ENCODE measurements at regions not wholly inside any gene's neighbourhood (a gene's known extent, or its start where the extent isn't known, plus 50 kb on each side); places are given as distances from the start of the nearest gene placed in this dataset.

- H3K4me2 ChIP-seq (replicated peaks; ENCODE audit: extremely low read depth, low read length, poor library complexity, severe bottlenecking), result no peak overlapping the region
- peaks cover 0 to 9% (median 4%) of the 10 kb centered on the region in 7 donors for H3K9me3 Mint-ChIP-seq
- H3K27ac Mint-ChIP-seq, result no peak overlapping the region
- H2AFZ ChIP-seq (ENCODE audit: insufficient read depth, low read depth, low read length, poor library complexity, severe bottlenecking), result no peak overlapping the region
- H3K4me1 Mint-ChIP-seq, result no peaks in the 10 kb centered on the region
- no peaks in the 10 kb centered on the region for H3K79me2 ChIP-seq (ENCODE audit: insufficient read depth, low read length)
- peaks cover 5 to 13% (median 11%) of the 10 kb centered on the region in 3 donors for H3K27me3 Mint-ChIP-seq (ENCODE audit: low read depth in 3 of 3)
- H3K36me3 Mint-ChIP-seq, result no peaks in the 10 kb centered on the region
- no peaks in the 10 kb centered on the region for H3K27me3 ChIP-seq (ENCODE audit: control insufficient read depth in 2 of 2, insufficient read depth in 2 of 2, low read length in 2 of 2)
- no peaks in the 10 kb centered on the region for H4K20me1 ChIP-seq (ENCODE audit: insufficient read depth, low read length)
- TF ChIP-seq, protein P1, sequence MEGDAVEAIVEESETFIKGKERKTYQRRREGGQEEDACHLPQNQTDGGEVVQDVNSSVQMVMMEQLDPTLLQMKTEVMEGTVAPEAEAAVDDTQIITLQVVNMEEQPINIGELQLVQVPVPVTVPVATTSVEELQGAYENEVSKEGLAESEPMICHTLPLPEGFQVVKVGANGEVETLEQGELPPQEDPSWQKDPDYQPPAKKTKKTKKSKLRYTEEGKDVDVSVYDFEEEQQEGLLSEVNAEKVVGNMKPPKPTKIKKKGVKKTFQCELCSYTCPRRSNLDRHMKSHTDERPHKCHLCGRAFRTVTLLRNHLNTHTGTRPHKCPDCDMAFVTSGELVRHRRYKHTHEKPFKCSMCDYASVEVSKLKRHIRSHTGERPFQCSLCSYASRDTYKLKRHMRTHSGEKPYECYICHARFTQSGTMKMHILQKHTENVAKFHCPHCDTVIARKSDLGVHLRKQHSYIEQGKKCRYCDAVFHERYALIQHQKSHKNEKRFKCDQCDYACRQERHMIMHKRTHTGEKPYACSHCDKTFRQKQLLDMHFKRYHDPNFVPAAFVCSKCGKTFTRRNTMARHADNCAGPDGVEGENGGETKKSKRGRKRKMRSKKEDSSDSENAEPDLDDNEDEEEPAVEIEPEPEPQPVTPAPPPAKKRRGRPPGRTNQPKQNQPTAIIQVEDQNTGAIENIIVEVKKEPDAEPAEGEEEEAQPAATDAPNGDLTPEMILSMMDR (IDR thresholded peaks at IDR 0.05), result no peak
- no peak for DNase-seq
- H3K27ac ChIP-seq (ENCODE audit: low read depth in 1 of 2, low read length in 2 of 2), result no peak overlapping the region
- H3K4me3 ChIP-seq (replicated peaks in 1 of 3; ENCODE audit: low read depth in 2 of 3, low read length in 3 of 3), result no peak overlapping the region
- WGBS (ENCODE audit: insufficient coverage), result no CpG with 5 or more reads among the region's 1 CpG
- H3K4me3 Mint-ChIP-seq, result no peak overlapping the region
- H3K4me1 ChIP-seq (ENCODE audit: control insufficient read depth in 1 of 2, insufficient read depth in 2 of 2, low read length in 2 of 2), result no peaks in the 10 kb centered on the region
- intact Hi-C loops (cut with micrococcal nuclease), result no loop called here
- H3K9ac ChIP-seq (ENCODE audit: insufficient read depth, low read length, poor library complexity, severe bottlenecking), result no peak overlapping the region
- peaks cover 0 to 6% of the 10 kb centered on the region in 2 donors for H3K9me3 ChIP-seq (replicated peaks in 1 of 2; ENCODE audit: control insufficient read depth in 1 of 2, insufficient read depth in 1 of 2, low read length in 2 of 2)
- H3K36me3 ChIP-seq (replicated peaks in 1 of 2; ENCODE audit: control insufficient read depth in 1 of 2, insufficient read depth in 2 of 2, low read length in 2 of 2), result no peaks in the 10 kb centered on the region
These were observed 194.5 kb upstream of the TSC22D2 start for GRCh38 chr3:150213577-150213976.

DNA sequence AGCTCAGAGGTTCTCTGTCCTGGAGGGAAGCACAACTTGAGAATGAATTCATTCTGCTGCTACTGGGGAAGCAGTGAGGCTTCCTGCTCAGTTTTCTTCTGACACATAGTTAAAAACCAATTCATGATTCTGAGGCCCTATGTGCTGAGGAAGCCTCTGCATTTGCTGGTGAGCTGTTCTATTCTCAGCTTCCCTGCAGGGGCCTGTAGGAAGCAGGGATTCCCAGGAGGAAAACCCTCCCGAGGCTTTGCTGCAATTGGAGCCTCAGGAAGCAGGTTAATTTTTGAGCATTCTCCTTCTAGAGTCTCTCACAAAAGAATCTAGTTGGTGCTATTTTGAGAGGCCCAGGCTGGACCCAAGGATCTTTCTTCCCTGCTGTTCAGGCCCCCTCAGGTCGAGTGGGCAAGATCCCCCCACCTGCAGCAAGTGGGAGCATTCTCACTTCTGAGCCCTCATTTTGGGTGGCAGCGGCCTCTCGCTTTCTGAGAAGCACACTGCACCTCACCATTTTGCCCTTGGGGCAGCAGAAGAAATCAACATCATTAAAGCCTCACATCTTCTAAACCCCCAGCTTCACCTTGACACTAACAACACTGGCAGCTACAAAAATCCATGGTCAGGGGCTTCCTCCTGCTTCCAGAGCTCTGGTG lies 197.5 kb upstream of the TSC22D2 start:
- Mint-ChIP-seq H3K4me3 (no peak overlapping the region), H3K27me3 (ENCODE audit: low read depth in 3 of 3) (peaks cover 5 to 16% (median 10%) of the 10 kb centered on the region in 3 donors), H3K4me1 (no peaks in the 10 kb centered on the region), H3K27ac (no peak overlapping the region), H3K36me3 (no peaks in the 10 kb centered on the region), H3K9me3 (peaks cover 0 to 5% (median 2%) of the 10 kb centered on the region in 7 donors)
- TF ChIP-seq, protein P1 (IDR thresholded peaks at IDR 0.05), result no peak
- WGBS (ENCODE audit: insufficient coverage), result 92% methylated on average over 3 of the region's 4 CpGs
- intact Hi-C loops (cut with micrococcal nuclease), result no loop called here
- Histone ChIP-seq H3K9me3 (replicated peaks in 1 of 2; ENCODE audit: control insufficient read depth in 1 of 2, insufficient read depth in 1 of 2, low read length in 2 of 2) (no peaks in the 10 kb centered on the region), H2AFZ (ENCODE audit: insufficient read depth, low read depth, low read length, poor library complexity, severe bottlenecking) (no peak overlapping the region), H3K4me3 (replicated peaks in 1 of 3; ENCODE audit: low read depth in 2 of 3, low read length in 3 of 3) (no peak overlapping the region), H3K36me3 (replicated peaks in 1 of 2; ENCODE audit: control insufficient read depth in 1 of 2, insufficient read depth in 2 of 2, low read length in 2 of 2) (no peaks in the 10 kb centered on the region), H3K9ac (ENCODE audit: insufficient read depth, low read length, poor library complexity, severe bottlenecking) (no peak overlapping the region), H3K4me2 (replicated peaks; ENCODE audit: extremely low read depth, low read length, poor library complexity, severe bottlenecking) (no peak overlapping the region), H3K4me1 (ENCODE audit: control insufficient read depth in 1 of 2, insufficient read depth in 2 of 2, low read length in 2 of 2) (no peaks in the 10 kb centered on the region), H3K27ac (ENCODE audit: low read depth in 1 of 2, low read length in 2 of 2) (no peak overlapping the region), H4K20me1 (ENCODE audit: insufficient read depth, low read length) (no peaks in the 10 kb centered on the region), H3K79me2 (ENCODE audit: insufficient read depth, low read length) (no peaks in the 10 kb centered on the region), H3K27me3 (ENCODE audit: control insufficient read depth in 2 of 2, insufficient read depth in 2 of 2, low read length in 2 of 2) (no peaks in the 10 kb centered on the region)
- no peak for DNase-seq

All from CD14-positive monocyte (primary cell).